HG02852 (cell line): ENCODE measurements at regions not wholly inside any gene's neighbourhood (a gene's known extent, or its start where the extent isn't known, plus 50 kb on each side); places are given as distances from the start of the nearest gene placed in this dataset.

Experiments used
- ATAC-seq: cut with Tn5 transposase; IDR thresholded peaks from one replicate; pipeline ENCODE4 v1.9.1; 2021; ENCODE audit warnings: mild to moderate bottlenecking, moderate library complexity; ENCODE audit not compliant: unreplicated experiment

GRCh38 chr10:10609379-10609955 is 408.2 kb upstream of the CELF2 start:
- ATAC-seq, result no peak

GRCh38 chr10:10610171-10610570 is 407.5 kb upstream of the CELF2 start:
- ATAC-seq, result no peak

GRCh38 chr10:10612151-10612550 is 405.5 kb upstream of the CELF2 start:
- no peak for ATAC-seq

- no peak for ATAC-seq
These were observed 403.9 kb upstream of the CELF2 start for GRCh38 chr10:10613656-10614244.

DNA sequence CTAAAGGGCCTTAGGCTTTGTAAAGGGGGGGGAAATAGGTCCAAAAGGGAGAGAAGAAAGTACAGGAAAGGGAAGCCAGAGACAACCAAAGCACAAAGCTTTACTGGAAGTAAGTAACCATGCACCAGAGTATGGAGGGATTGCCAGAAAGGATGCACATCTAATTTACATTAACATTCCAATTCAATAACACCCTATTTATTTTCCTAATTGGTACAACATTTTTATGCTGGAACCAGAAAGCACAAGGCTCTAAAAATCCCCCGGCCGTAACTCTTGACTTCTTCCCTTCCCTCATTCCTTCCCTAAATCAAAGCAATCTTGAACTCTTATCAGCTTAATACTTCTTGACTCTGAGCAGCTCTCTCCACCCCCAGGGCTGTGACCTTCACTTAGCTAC is 400.0 kb upstream of the CELF2 start:
- no peak for ATAC-seq

GRCh38 chr10:10618139-10618538 is 399.5 kb upstream of the CELF2 start:
- ATAC-seq, result no peak

- ATAC-seq, result no peak
These were observed 393.6 kb upstream of the CELF2 start for GRCh38 chr10:10623958-10624566.

DNA sequence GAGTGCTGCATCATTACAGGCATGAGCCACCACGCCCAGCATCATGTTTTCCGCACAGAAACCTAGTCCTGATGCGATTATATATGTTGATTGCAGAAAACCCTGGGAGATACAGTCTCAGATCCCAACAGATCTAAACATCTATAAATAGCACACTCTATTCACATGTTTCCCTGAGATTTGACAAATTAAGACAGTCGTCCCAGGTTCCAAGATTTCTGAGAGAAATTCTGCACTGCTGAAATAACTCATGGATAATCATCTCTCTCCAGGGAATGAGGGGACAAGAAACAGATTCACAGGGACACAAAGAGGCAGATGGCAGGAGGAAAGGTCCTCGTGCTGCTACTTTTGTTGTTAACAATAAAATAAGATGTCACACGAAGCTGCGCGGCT is 393.1 kb upstream of the CELF2 start:
- ATAC-seq, result no peak

GRCh38 chr10:10625491-10625890 is 392.2 kb upstream of the CELF2 start:
- no peak for ATAC-seq

- ATAC-seq, result no peak
These were observed 390.9 kb upstream of the CELF2 start for GRCh38 chr10:10626734-10627133.

DNA sequence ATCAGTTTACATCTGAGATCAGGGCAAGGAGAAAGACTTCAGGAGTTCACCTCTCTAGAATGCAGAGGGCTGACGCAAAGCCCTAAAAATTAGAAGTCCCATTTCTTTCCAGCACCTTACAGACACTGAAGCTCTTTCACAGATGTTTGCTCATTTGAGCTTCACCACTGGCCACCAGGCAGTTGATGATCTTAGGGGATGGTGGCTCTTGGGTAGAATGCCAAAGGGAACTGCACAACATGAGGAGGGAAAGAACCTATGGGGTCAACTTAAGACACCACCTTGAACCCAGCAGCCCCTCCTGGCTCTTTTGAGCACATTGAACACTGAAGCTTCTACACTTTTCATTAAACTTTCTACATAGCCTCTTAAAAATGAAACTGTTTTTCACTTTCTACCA is 390.3 kb upstream of the CELF2 start:
- no peak for ATAC-seq

DNA sequence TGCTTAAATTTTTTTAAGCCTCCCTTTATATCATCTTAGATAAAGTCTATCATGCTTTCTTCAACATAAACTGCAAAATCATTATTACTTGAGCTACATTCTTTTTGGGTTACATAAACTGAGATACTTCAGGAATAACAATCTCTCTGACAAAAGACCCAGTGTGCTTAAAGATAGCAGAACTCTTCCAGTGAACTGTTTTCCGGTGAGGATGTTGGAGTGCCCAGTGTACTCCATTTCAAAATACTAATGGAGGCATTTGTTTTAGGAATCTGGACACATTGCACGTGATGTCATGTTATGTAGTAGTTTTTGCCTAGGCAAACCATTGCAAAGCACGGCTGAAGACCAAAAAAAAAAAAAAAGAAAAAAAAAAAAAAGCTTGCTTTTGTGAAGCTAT is 388.2 kb upstream of the CELF2 start:
- no peak for ATAC-seq

GRCh38 chr10:10630281-10630680 is 387.4 kb upstream of the CELF2 start:
- ATAC-seq, result no peak

- ATAC-seq, result no peak
These were observed 386.9 kb upstream of the CELF2 start for GRCh38 chr10:10630782-10631181.

DNA sequence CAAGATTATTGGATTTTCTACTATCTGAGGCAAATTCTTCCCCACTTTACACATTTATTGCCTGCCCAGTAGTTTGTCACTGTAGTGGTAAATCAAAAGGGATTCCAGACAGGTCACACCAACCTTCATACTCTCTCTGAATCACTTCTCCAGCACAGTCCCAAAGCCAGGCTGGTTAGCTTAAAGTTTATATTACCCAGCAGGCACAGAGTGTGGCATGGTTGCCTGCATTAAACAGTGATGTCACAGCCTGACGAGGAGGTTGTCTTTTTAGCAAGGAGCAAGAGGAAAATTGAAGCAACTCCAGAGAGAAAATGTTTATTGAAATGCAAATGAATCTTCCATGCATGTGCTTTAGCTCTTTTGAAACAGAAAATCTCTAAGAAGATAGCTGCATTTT is 375.5 kb upstream of the CELF2 start:
- ATAC-seq, result no peak

GRCh38 chr10:10642751-10643150 is 374.9 kb upstream of the CELF2 start:
- ATAC-seq, result no peak

GRCh38 chr10:10644008-10644646 is 373.5 kb upstream of the CELF2 start:
- no peak for ATAC-seq

DNA sequence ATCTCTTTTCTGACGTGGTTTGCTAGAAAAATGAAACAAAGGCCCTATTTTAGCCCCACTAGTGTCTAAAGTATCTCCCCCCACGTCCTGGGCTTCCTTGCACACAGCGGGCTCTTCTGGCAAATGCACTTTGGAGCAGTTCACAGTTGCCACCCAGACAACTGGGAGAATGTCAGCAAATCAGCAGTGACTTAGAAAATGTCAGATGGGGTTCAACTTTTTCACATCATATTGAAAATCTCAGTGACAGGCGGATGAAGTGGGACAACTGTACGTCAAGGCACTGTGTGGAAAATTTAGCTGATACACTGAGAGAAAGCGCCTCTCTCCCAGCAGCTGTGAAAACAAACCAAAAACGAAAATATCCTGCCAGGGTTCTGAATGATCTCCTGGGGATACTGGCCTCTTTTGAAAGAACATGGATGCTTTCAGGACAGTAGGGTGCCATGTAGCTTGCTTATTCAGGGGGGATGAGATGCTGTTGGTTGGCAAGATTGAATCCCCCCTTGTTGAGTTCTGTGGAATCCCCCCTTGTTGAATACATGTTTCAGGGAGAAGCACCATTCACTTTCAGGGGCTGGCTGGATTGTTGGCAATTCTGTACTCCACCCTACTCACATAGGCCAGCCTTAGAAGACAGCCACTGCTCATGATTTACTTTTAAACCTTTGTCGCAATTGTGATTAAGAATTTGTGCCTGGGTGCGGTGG is 372.8 kb upstream of the CELF2 start:
- no peak for ATAC-seq

DNA sequence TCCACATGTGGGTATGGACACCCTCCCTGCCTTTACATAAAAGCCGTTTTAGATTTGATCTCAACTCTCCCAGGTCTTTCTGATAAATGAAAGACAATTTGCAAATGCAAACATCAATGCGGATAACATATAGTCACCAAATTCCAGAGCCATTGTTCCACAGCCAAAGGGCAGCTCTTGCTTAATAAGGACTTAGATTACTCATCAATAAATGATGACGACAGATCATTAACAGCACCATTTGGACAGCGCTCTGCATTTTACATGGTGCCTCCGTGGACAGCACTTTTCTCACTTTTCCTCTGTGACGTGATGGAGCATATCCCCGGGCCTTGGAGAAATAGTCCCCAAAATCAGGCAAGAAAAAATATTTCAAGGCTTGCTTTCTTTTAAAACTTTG is 370.3 kb upstream of the CELF2 start:
- no peak for ATAC-seq

GRCh38 chr10:10657139-10657760 is 360.4 kb upstream of the CELF2 start:
- no peak for ATAC-seq

- ATAC-seq, result no peak
These were observed 359.4 kb upstream of the CELF2 start for GRCh38 chr10:10658172-10658785.
